Stimulated activated CD4-positive, alpha-beta T cell treated with anti-CD3 and anti-CD28 coated beads, Interleukin-2, amount 100 ng/mL, for 48 hours (primary cell): ENCODE measurements at regions not wholly inside any gene's neighbourhood (a gene's known extent, or its start where the extent isn't known, plus 50 kb on each side); places are given as distances from the start of the nearest gene placed in this dataset.
"Not testable (repeated sequence)": the region's sequence is repeated elsewhere in the genome, so short reads cannot be mapped to it uniquely, and the experiment has no call there.

ENCODE experiments used
- DNase-seq, 2 donors: peaks; one replicate each; pipeline ENCODE4 v3.0.0-alpha.2; 2020

GRCh38 chrX:45628041-45628440, 427.4 kb upstream of the DIPK2B start:
- DNase-seq, result no peak

- no peak for DNase-seq
These were observed 422.6 kb upstream of the DIPK2B start for GRCh38 chrX:45623266-45623665.

GRCh38 chrX:45622538-45622937, 421.9 kb upstream of the DIPK2B start:
- no peak for DNase-seq

- DNase-seq, result no peak
These were observed 421.4 kb upstream of the DIPK2B start for GRCh38 chrX:45622042-45622423.

GRCh38 chrX:45621376-45622041, 420.8 kb upstream of the DIPK2B start:
- DNase-seq, result peak in 1 of 2 donors; percentile 3

- DNase-seq, result no peak
These were observed 418.6 kb upstream of the DIPK2B start for GRCh38 chrX:45619290-45619689.

- not testable (repeated sequence) for DNase-seq
These were observed 414.9 kb upstream of the DIPK2B start for GRCh38 chrX:45615591-45615990.

GRCh38 chrX:45614853-45615252, 414.2 kb upstream of the DIPK2B start:
- DNase-seq, result no peak

GRCh38 chrX:45602151-45602550, 401.5 kb upstream of the DIPK2B start:
- no peak for DNase-seq

GRCh38 chrX:45601052-45601451, 400.4 kb upstream of the DIPK2B start:
- no peak for DNase-seq

GRCh38 chrX:45598861-45599260, 398.2 kb upstream of the DIPK2B start:
- no peak for DNase-seq

GRCh38 chrX:45596188-45596808, 395.6 kb upstream of the DIPK2B start:
- DNase-seq, result no peak

- no peak for DNase-seq
These were observed 391.4 kb upstream of the DIPK2B start for GRCh38 chrX:45592101-45592500.

- DNase-seq, result no peak
These were observed 391.0 kb upstream of the DIPK2B start for GRCh38 chrX:45591650-45592049.

GRCh38 chrX:45584717-45585116, 384.0 kb upstream of the DIPK2B start:
- DNase-seq, result no peak

- DNase-seq, result no peak
These were observed 376.7 kb upstream of the DIPK2B start for GRCh38 chrX:45577361-45577760.

GRCh38 chrX:45571453-45571852, 370.8 kb upstream of the DIPK2B start:
- DNase-seq, result no peak

- DNase-seq, result no peak
These were observed 365.8 kb upstream of the DIPK2B start for GRCh38 chrX:45566456-45566855.

GRCh38 chrX:45557387-45557786, 356.7 kb upstream of the DIPK2B start:
- DNase-seq, result no peak

- DNase-seq, result no peak
These were observed 354.1 kb upstream of the DIPK2B start for GRCh38 chrX:45554736-45555135.

- no peak for DNase-seq
These were observed 352.7 kb upstream of the DIPK2B start for GRCh38 chrX:45553417-45553816.

GRCh38 chrX:45546697-45547096, 346.0 kb upstream of the DIPK2B start:
- not testable (repeated sequence) for DNase-seq

GRCh38 chrX:45540181-45540580, 339.5 kb upstream of the DIPK2B start:
- DNase-seq, result no peak

GRCh38 chrX:45537936-45538335, 337.3 kb upstream of the DIPK2B start:
- no peak for DNase-seq

- no peak for DNase-seq
These were observed 327.2 kb upstream of the DIPK2B start for GRCh38 chrX:45527834-45528233.
